NCI-H1105 treated with DMSO at 0.1 percent for 48 hours (cell line): ENCODE measurements at regions not wholly inside any gene's neighbourhood (a gene's known extent, or its start where the extent isn't known, plus 50 kb on each side); places are given as distances from the start of the nearest gene placed in this dataset.
"Not testable (repeated sequence)": the region's sequence is repeated elsewhere in the genome, so short reads cannot be mapped to it uniquely, and the experiment has no call there.

Source experiments
- DNase-seq: peaks from one replicate; lab custom pipeline; 2025; lab: John Stamatoyannopoulos, UW

- DNase-seq: no peak
These were observed 95.0 kb downstream of the FAM53A start for GRCh38 chr4:1589098-1589497.

- DNase-seq: no peak
These were observed 95.8 kb downstream of the FAM53A start for GRCh38 chr4:1588306-1588705.

GRCh38 chr4:1584498-1584897, 99.6 kb downstream of the FAM53A start:
- no peak for DNase-seq

- no peak for DNase-seq
These were observed 100.3 kb downstream of the FAM53A start for GRCh38 chr4:1583859-1584258.

GRCh38 chr4:1583051-1583785, 100.9 kb downstream of the FAM53A start:
- no peak for DNase-seq

- DNase-seq: no peak
These were observed 101.9 kb downstream of the FAM53A start for GRCh38 chr4:1582227-1582626.

- not testable (repeated sequence) for DNase-seq
These were observed 102.8 kb downstream of the FAM53A start for GRCh38 chr4:1581164-1581894.

- DNase-seq: not testable (repeated sequence)
These were observed 103.5 kb downstream of the FAM53A start for GRCh38 chr4:1580692-1581012.

- peak; percentile 10 for DNase-seq
These were observed 104.0 kb downstream of the FAM53A start for GRCh38 chr4:1579901-1580691.

- peak; percentile 12 for DNase-seq
These were observed 104.9 kb downstream of the FAM53A start for GRCh38 chr4:1579001-1579900.

GRCh38 chr4:1578251-1578773, 105.8 kb downstream of the FAM53A start:
- DNase-seq: peak; percentile 11

- DNase-seq: no peak
These were observed 106.3 kb downstream of the FAM53A start for GRCh38 chr4:1577822-1578217.

GRCh38 chr4:1576961-1577821, 106.9 kb downstream of the FAM53A start:
- peak; percentile 51 for DNase-seq

GRCh38 chr4:1576304-1576960, 107.7 kb downstream of the FAM53A start:
- no peak for DNase-seq

- DNase-seq: no peak
These were observed 108.5 kb downstream of the FAM53A start for GRCh38 chr4:1575418-1576303.

GRCh38 chr4:1574601-1575417, 109.3 kb downstream of the FAM53A start:
- DNase-seq: no peak

- no peak for DNase-seq
These were observed 110.2 kb downstream of the FAM53A start for GRCh38 chr4:1573830-1574459.
